GM12873 (cell line): ENCODE measurements at regions not wholly inside any gene's neighbourhood (a gene's known extent, or its start where the extent isn't known, plus 50 kb on each side); places are given as distances from the start of the nearest gene placed in this dataset.

Experiments used
- TF ChIP-seq, protein P1 (sequence below): IDR thresholded peaks from 2 replicates; pipeline ENCODE4 v1.5.1; 2012; ENCODE audit warnings: low read depth, mild to moderate bottlenecking, moderate library complexity, low read length, control low read depth; ENCODE audit not compliant: insufficient read depth; ENCODE audit errors: missing control alignments

DNA sequence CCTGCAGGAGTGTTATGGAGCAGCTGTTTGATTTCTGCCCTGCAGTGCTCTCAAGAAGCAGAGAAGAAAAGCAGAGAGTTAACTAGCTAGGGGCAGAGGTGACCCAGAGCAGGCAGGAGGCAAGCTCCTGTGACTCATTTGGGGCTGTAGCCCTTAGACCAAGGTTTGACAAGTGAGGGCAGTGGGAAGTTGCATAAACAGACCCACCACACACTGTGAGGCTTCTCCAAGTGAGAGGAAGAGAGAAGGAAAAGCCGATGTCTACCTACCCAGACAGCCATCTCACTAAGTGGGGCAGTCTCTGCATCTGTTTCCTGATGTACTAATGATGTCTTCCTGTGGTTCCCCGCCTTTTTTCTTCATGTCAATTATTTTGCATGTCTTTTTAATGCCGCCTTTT, 159.9 kb upstream of the NR5A2 start:
- TF ChIP-seq, protein P1, sequence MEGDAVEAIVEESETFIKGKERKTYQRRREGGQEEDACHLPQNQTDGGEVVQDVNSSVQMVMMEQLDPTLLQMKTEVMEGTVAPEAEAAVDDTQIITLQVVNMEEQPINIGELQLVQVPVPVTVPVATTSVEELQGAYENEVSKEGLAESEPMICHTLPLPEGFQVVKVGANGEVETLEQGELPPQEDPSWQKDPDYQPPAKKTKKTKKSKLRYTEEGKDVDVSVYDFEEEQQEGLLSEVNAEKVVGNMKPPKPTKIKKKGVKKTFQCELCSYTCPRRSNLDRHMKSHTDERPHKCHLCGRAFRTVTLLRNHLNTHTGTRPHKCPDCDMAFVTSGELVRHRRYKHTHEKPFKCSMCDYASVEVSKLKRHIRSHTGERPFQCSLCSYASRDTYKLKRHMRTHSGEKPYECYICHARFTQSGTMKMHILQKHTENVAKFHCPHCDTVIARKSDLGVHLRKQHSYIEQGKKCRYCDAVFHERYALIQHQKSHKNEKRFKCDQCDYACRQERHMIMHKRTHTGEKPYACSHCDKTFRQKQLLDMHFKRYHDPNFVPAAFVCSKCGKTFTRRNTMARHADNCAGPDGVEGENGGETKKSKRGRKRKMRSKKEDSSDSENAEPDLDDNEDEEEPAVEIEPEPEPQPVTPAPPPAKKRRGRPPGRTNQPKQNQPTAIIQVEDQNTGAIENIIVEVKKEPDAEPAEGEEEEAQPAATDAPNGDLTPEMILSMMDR = no peak

DNA sequence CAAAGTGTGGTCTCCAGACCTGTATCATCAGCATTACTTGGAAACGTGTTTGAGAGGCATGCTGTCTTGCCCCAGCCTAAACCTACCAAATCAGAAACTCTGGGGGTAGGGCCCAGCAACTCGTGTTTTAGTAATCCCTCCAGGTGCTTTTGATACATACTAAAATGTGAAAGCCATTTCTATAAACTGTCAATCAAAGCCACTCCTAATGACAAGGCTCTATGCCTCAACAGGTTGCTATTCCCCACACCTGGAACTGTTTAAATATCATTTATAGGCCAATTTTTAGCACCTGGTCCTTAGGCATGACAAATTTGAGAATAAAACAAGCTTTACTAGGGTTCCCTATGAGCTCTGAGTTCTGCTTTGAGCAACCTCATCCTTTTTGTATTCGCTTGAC, 158.7 kb upstream of the NR5A2 start:
- TF ChIP-seq, protein P1 = no peak

DNA sequence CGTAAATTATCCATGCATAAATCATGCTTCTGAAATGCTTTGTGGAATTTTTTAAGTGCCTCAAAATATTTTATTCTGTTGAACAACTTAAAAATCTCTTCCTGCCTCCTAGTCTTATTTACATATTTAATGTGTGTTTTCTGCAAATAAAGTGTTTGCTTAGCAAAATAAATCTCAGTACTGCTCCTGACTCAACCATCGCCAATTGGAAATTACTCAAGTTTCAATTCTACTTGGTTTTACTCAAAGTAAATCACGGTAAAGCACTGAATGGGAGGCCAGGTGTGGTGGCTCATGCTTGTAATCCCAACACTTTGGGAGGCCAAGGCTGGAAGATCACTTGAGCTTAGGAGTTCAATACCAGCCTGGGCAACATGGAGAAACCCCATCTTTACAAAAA, 152.2 kb upstream of the NR5A2 start:
- TF ChIP-seq, protein P1 = no peak

DNA sequence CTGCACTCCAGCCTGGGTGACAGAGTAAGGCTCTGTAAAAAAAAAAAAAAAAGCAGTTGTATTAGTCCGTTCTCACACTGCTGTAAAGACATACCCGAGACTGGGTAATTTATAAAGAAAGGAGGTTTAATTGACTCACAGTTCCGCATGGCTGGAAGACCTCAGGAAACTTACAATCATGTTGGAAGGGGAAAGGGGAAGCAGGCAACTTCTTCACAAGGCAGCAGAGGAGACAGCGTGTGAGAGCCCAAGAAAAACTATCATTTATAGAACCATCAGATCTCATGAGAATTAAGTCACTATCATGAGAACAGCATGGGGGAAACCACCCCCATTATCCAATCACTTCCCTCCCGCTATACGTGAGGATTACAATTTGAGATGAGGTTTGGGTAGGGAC, 151.7 kb upstream of the NR5A2 start:
- TF ChIP-seq, protein P1 = no peak

DNA sequence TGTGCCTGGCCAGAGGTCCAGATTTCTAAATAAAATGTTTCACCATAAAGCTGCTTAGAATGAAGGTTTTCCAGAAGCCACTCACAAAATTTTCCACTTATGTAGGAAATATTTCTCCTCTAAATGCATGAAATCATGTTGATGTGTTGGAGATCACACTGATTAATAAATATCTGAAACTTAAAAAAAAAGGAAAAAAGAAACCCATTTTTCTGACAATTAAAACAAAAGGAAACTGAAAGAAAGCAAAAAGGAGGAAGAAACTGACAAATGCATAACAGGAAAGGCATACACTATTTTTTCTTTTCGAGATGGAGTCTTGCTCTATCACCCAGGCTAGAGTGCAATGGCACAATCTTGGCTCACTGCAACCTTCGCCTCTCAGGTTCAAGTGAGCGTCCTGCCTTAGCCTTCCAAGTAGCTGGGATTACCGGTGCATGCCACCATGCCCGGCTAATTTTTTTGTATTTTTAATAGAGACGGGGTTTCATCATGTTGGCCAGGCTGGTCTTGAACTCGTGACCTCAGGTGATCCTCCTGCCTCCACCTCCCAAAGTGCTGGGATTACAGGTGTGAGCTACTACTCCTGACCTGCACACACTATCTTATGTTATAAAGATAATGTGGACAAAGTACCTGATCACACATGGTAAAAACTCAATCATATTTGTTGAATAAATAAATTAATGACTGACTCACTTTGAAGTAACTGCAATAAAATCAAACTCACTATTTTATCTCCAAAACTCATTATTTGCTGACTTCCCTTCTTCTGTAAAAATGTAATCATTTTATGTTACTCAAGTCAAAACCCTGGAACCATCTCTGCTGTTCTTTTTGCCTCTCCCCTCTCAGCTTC, 149.8 kb upstream of the NR5A2 start:
- TF ChIP-seq, protein P1 = no peak

DNA sequence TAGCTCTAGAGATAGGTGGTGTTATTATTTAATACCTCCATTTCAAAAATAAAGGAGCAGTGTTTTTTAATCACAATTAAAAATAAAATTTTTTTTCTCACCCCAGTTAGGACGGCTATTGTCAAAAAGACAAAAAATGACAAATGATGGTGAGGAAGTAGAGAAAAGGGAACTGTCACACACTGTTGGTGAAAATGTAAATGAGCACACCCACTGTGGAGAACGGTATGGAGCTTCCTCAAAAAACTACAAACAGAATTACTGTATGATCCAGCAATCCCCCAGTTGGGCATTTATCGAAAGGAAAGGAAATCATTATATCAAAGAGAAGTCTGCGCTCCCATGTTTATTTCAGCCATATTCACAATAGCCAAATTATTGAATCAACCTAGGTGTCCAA, 148.7 kb upstream of the NR5A2 start:
- TF ChIP-seq, protein P1 = no peak

DNA sequence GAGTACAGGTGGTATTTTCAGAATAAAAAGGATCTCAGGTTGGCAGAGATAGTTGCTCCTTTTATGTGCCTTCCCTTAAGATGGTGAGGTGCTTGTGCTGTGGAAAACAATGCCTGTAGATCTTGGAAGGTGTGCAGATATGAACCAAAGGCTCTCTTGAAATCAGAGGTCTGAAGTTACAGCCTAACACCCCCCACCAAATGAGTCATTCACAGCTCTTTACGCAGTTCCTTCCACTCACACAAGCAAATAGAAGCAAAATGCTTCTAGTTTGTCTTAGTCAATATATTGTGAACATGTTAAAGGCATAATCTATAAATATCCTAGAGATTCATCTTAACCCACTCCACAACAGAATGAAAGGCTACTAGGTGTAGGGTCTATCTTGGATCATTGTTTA, 128.9 kb upstream of the NR5A2 start:
- TF ChIP-seq, protein P1 = no peak
